ENCODE measurements at regions not wholly inside any gene's neighbourhood (a gene's known extent, or its start where the extent isn't known, plus 50 kb on each side); places are given as distances from the start of the nearest gene placed in this dataset.

DNA sequence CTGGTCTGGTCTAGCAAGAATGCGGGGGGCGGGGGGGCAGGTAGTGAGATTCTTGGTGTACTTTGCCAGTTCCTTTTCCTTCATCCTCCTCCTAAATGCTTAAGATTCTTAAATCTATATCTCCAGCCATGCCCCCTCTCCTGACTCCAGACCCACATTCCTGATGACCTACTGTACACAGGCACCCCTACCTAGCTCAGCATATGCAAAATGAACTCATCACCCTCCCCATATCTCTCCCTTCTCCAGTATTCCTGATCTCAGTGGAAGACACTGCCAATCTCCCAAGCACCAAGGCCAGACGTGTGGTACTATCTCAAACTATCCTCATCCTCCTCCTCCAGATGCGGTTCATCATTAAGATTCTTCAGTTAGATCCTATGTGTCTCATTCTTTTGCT, 215.8 kb downstream of the SPTSSA start:
- no peak for DNase-seq
- Histone ChIP-seq H3K27ac (replicated peaks) (no peak overlapping the region), H3K9me3 (replicated peaks) (no peaks in the 10 kb centered on the region), H3K27me3 (ENCODE audit: low read depth) (no peaks in the 10 kb centered on the region), H3K4me3 (no peak overlapping the region), H3K36me3 (no peaks in the 10 kb centered on the region), H3K4me1 (peaks cover 19% of the 10 kb centered on the region)
- TF ChIP-seq, protein P1, sequence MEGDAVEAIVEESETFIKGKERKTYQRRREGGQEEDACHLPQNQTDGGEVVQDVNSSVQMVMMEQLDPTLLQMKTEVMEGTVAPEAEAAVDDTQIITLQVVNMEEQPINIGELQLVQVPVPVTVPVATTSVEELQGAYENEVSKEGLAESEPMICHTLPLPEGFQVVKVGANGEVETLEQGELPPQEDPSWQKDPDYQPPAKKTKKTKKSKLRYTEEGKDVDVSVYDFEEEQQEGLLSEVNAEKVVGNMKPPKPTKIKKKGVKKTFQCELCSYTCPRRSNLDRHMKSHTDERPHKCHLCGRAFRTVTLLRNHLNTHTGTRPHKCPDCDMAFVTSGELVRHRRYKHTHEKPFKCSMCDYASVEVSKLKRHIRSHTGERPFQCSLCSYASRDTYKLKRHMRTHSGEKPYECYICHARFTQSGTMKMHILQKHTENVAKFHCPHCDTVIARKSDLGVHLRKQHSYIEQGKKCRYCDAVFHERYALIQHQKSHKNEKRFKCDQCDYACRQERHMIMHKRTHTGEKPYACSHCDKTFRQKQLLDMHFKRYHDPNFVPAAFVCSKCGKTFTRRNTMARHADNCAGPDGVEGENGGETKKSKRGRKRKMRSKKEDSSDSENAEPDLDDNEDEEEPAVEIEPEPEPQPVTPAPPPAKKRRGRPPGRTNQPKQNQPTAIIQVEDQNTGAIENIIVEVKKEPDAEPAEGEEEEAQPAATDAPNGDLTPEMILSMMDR (IDR thresholded peaks at IDR 0.05; ENCODE audit: borderline replicate concordance): no peak
- intact Hi-C loops (cut with micrococcal nuclease): no loop called here

DNA sequence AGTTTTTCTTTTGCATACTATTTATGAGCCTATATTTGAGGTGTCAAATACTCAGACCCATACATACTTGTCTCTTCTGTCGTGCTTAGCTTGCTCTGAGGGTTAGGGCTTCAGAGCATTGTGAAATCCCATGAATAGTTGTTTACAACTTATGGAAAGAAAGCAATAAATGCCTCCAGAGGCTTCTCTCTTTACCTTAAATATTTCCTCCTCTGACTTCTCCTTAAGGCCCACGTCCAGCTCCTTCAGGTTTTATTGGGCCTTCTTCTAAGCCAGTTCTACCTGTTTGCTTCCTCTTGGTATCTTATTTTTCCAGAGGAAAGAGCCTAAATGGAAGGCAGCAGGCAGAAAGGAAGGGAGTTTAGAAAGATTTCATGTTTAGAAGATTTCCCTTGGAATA, 218.6 kb downstream of the SPTSSA start:
- Histone ChIP-seq H3K9me3 (replicated peaks) (no peaks in the 10 kb centered on the region), H3K4me3 (no peak overlapping the region), H3K27me3 (ENCODE audit: low read depth) (no peaks in the 10 kb centered on the region), H3K4me1 (peaks cover 7% of the 10 kb centered on the region), H3K27ac (replicated peaks) (no peak overlapping the region), H3K36me3 (no peaks in the 10 kb centered on the region)
- intact Hi-C loops (cut with micrococcal nuclease): no loop called here
- TF ChIP-seq, protein P1 (IDR thresholded peaks at IDR 0.05; ENCODE audit: borderline replicate concordance): no peak
- no peak for DNase-seq

DNA sequence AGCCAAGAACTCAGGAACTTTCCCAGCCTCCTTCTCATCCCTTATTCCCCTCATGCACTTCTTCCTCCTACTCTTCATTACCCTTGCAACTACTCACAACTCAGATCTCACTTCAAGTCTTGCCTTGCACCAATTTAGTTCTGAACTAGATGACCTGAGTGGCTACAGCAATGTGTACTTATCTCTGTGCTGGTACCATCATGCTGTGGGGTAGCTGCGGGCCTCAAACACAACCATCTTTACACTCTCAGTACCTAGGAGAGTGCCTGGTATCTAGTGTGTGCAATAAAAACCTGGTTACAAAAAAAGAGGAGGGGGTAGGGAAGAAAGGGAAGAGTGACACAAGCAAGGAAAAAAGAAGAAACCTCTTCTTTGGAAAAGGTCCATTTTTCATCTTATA, 219.0 kb downstream of the SPTSSA start:
- no peaks in the 10 kb centered on the region for H3K9me3 ChIP-seq (replicated peaks)
- H3K36me3 ChIP-seq: no peaks in the 10 kb centered on the region
- TF ChIP-seq, protein P1 (IDR thresholded peaks at IDR 0.05; ENCODE audit: borderline replicate concordance): no peak
- intact Hi-C loops (cut with micrococcal nuclease): no loop called here
- no peak overlapping the region for H3K4me3 ChIP-seq
- DNase-seq: no peak
- no peaks in the 10 kb centered on the region for H3K27me3 ChIP-seq (ENCODE audit: low read depth)
- no peak overlapping the region for H3K27ac ChIP-seq (replicated peaks)
- peaks cover 7% of the 10 kb centered on the region for H3K4me1 ChIP-seq

DNA sequence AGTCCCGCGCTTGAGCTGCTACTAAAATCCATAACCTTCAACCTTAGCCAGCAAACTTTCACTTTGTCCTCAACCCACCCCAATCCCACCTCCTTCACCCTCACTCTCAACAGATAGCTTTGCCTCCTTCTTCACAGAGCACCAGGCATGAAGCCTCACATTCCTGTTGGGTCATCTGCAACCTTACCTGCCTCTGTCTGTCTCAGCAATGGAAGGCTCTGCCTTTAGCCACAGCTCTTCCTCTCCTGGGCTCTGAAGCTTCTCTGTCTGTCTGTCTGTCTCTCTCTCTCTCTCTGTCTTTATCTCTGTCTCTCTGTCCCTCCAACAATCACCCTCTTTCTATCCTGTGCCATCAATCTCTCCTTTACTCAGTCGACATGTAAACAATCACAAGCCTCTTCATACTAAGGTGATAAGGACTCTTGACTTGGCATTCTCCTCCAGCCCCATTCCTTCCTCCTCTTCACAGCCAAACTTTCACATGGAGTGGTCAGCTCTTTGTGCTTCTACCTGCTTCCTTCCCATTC, 220.8 kb downstream of the SPTSSA start:
- Histone ChIP-seq H3K9me3 (replicated peaks) (no peaks in the 10 kb centered on the region), H3K4me3 (no peak overlapping the region), H3K27me3 (ENCODE audit: low read depth) (no peaks in the 10 kb centered on the region), H3K4me1 (peaks cover 13% of the 10 kb centered on the region), H3K36me3 (no peaks in the 10 kb centered on the region), H3K27ac (replicated peaks) (no peak overlapping the region)
- intact Hi-C loops (cut with micrococcal nuclease): no loop called here
- TF ChIP-seq, protein P1 (IDR thresholded peaks at IDR 0.05; ENCODE audit: borderline replicate concordance): no peak
- DNase-seq: no peak

DNA sequence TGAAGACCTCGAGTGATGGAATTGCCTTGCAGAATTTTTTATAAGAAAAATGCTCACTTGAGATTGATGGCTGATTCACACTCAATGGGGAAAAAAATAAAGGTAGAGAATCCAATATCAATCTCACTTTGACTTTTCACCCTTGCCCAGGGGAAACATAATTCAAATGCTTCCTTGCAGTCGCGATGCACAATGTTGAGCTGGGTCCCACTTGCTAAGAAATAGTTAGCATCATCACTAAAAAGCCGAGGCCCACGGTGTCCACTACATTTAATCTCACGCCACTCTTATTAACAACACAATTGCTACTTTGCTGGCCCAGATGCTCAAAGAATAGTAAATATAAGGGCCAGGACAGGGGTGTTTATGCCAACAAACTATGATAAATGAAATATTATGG, 223.4 kb downstream of the SPTSSA start:
- Histone ChIP-seq H3K4me1 (peaks cover 38% of the 10 kb centered on the region), H3K27me3 (ENCODE audit: low read depth) (no peaks in the 10 kb centered on the region), H3K9me3 (replicated peaks) (no peaks in the 10 kb centered on the region), H3K36me3 (no peaks in the 10 kb centered on the region), H3K4me3 (no peak overlapping the region), H3K27ac (replicated peaks) (no peak overlapping the region)
- intact Hi-C loops (cut with micrococcal nuclease): no loop called here
- TF ChIP-seq, protein P1 (IDR thresholded peaks at IDR 0.05; ENCODE audit: borderline replicate concordance): no peak
- DNase-seq: no peak

Measured in left ventricle myocardium inferior (tissue), 1 donor.